Heart left ventricle (tissue), 13 donors: ENCODE measurements at regions not wholly inside any gene's neighbourhood (a gene's known extent, or its start where the extent isn't known, plus 50 kb on each side); places are given as distances from the start of the nearest gene placed in this dataset.
"Not testable (repeated sequence)": the region's sequence is repeated elsewhere in the genome, so short reads cannot be mapped to it uniquely, and the experiment has no call there.

Experiments
- POLR2A ChIP-seq, 2 donors: fragments of 450-650 bp; IDR thresholded peaks; one replicate each; pipeline ENCODE4 v1.6.1; 2017; ENCODE audit warnings: antibody characterized with exemption in 2 of 2, mild to moderate bottlenecking in 2 of 2, moderate library complexity in 2 of 2
- TF ChIP-seq, protein P1 (sequence below), 12 donors: fragments of 200-600 bp; sonication (generic) in 4 of 12; IDR thresholded peaks; one replicate each; pipeline versions ENCODE4 v1.5.0 to v1.8.0; 2018 to 2022; ENCODE audit warnings: antibody characterized with exemption in 12 of 12, mild to moderate bottlenecking in 5 of 12
- donor health status: ischemic (EF 13 %, LVEDD 7.1; RV severe dilation, severe dysfunction).
- donor health status: DM: no; HTN: yes; CAD: no.
- donor health status: DM: no; HTN: no; CAD: no.
- donor health status: ischemic (EF 25% LVEDD 6.9; RV normal size, moderate dysfunction).
- donor health status: ischemic (EF 25% LVEDD 5.7; RV mildly dilated, moderate dysfunction).
- donor health status: ischemic (EF 35%, LVEDD 5.7; RV mildly dilated, moderate dysfunction).
- donor health status: nonischemic (EF 11% LVEDD 7.7; RV severe dilation, severe dysfunction).
- donor health status: DM: yes; HTN: yes; CAD: no.
- donor health status: PGD.
- donor health status: ischemic (EF 29% LVEDD 5.4; RV normal size, mild dysfunction).
- donor health status: nonischemic (EF 23%, LVEDD 6.1; RV moderate dilation, normal function).

- TF ChIP-seq POLR2A (IDR thresholded peaks at IDR 0.05): not testable (repeated sequence)
- TF ChIP-seq, protein P1, sequence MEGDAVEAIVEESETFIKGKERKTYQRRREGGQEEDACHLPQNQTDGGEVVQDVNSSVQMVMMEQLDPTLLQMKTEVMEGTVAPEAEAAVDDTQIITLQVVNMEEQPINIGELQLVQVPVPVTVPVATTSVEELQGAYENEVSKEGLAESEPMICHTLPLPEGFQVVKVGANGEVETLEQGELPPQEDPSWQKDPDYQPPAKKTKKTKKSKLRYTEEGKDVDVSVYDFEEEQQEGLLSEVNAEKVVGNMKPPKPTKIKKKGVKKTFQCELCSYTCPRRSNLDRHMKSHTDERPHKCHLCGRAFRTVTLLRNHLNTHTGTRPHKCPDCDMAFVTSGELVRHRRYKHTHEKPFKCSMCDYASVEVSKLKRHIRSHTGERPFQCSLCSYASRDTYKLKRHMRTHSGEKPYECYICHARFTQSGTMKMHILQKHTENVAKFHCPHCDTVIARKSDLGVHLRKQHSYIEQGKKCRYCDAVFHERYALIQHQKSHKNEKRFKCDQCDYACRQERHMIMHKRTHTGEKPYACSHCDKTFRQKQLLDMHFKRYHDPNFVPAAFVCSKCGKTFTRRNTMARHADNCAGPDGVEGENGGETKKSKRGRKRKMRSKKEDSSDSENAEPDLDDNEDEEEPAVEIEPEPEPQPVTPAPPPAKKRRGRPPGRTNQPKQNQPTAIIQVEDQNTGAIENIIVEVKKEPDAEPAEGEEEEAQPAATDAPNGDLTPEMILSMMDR (IDR thresholded peaks at IDR 0.05): not testable (repeated sequence)
These were observed 264.3 kb upstream of the XYLT1 start for GRCh38 chr16:17735099-17735498.
